HG03469 (cell line): ENCODE measurements at regions not wholly inside any gene's neighbourhood (a gene's known extent, or its start where the extent isn't known, plus 50 kb on each side); places are given as distances from the start of the nearest gene placed in this dataset.
A peak's percentile ranks its signal among the peaks of the same experiment; 100 is the strongest.

Source experiments
- ATAC-seq: cut with Tn5 transposase; IDR thresholded peaks from one replicate; pipeline ENCODE4 v1.9.1; 2021; ENCODE audit warnings: mild to moderate bottlenecking, moderate library complexity, moderate number of reproducible peaks; ENCODE audit not compliant: unreplicated experiment

DNA sequence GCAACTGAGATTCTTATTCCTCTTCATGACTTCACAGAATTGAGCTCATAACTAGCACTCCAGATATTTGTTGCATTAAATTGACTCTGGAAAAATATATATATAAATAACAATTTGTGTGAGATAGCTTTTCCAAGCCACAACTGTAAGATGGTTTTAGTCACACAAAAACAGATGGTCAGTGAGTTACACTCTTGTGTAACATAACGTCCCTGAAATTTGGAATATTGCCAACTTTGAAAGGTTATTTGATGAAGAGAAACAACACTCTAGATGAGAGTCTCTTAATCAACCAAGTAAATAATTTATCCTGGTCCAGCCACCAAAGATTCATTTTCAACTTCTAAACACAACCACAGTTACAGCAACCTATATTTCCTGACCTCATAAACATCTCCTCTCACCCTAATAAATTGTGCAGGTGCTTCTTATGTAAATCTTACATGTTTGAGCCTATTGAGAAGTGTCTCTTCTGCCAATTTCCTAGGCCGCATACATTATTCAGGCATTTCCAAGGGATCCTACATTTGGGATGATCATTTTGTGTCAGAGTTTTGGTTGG lies 84.9 kb upstream of the ACP3 start:
- ATAC-seq: no peak

DNA sequence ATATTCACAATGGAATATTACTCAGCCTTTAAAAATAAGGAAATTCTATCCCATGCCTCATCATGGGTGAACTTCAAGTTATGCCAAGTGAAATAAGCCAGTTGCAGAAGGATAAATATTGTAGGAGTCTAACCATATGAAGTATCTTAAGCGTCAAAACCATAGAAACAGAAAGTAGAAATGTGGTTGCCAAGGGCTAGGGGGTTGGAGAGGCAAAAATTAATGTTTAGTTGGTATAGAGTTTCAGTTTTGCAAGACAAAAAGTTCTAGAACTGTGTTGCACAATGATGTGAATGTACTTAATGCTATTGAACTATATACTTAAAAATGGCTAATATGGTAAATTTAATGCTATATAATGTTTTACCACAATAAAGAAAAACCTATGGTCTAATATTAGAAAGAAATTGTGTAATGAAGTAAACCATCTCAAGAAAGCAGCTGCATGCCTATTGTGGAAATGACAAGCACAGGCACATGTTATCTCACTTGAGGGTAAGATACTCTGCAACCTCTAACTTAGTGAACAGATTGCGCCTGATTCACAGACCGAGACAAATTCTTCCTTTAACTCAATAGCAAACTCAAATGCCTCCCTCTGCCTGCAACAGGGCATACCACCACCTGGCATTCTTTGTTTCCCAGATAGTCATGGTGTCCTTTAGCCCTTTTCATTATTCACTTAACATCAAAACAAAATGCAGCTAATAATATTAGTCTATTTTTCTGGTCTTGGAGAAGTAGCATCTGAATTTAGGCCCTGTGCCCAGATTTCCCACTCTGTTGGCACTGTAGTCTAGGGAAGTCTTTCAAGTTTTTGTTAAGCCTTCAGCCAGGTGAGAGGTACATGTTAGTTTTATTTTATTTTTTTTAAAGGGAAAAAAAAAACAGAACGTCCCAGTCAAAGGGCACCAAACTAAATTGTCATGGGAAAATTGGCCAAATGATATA lies 80.2 kb upstream of the ACP3 start:
- ATAC-seq: peak; percentile 63

DNA sequence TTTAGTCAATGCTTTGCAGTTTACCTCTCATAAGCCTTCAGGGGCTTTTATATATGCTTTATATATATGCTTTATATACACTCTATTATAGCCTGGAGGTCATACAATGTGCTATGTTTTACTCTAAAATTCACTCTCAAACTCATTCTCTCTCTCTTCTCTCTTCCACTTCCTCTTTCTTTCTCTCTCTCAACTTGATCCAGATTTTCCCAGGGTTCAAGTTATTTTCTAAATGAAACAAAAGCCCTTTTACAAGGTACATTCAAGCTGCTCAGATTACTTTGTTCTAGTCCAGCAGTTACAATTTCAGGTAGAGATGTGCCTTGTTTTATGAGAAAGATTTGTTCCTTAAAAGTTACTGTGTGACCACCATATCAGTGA lies 79.6 kb upstream of the ACP3 start:
- no peak for ATAC-seq

DNA sequence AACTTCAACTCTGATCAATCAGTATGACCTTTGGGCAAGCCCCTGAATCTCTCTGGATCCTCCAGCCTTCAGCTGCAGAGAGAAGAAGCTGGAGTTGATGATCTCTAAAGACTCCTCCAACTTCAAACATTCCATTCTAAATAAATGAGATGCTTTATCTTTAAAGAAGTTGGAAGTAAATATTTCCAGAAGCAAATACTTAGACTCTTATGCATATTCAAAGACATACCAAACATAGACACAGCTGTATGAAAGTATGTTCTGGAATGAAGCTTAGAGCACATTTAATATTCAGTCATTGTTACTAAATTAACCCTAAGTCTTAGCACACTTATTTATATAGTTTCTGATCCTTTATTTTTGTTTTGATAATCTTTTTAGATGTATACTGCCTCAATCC lies 77.6 kb upstream of the ACP3 start:
- ATAC-seq: no peak

DNA sequence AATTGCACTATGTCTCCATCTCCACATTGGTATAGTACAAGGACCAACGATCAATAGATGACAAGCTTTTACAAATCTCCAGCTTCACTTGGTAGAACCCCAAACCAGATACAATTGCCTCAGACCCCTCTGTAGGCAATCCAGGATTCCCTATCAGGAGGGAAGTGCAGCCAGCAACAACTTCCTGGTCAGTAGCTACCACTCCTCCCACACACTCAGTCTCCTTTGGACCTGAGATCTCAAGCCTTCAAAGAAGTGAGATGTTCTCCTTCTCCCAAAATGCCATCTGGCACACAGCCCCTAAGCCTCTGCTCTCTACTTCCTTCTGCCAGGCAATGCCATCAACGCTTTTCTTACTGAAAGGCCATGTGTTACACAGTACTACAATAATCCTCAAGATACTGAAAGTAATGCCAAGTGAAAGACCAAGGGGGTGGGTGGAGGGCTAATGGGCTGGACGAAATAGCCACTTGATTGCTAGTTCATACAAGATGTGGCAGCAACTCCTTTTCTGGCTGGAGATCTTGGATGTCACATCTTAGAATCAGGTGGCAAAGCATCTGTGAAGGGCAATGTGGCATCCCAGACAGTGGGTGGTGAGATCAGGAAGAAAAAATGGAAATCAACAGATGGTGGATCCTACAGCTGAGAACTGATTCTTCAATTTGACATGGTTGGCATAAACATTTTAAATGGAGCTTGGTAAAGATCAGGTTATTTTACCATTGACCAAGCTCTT lies 75.3 kb upstream of the ACP3 start:
- no peak for ATAC-seq

DNA sequence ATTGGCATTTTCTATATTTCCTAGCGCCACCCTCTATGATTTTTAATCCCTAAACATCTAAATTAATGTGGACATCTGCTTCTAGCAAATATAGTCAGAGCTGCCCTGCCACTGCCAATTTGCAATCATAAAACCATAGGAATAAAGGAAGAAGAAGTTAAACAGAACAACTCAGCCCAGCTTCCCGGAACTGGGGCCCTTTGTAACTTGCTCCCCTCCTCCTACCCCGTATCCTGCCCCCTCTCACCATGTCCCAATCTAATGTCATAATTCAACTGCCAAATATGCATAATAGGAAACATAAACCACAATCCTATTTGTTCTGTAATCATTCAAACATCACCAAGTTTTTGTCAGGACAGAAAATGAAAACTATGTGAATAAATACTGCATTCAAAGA lies 74.4 kb upstream of the ACP3 start:
- no peak for ATAC-seq

DNA sequence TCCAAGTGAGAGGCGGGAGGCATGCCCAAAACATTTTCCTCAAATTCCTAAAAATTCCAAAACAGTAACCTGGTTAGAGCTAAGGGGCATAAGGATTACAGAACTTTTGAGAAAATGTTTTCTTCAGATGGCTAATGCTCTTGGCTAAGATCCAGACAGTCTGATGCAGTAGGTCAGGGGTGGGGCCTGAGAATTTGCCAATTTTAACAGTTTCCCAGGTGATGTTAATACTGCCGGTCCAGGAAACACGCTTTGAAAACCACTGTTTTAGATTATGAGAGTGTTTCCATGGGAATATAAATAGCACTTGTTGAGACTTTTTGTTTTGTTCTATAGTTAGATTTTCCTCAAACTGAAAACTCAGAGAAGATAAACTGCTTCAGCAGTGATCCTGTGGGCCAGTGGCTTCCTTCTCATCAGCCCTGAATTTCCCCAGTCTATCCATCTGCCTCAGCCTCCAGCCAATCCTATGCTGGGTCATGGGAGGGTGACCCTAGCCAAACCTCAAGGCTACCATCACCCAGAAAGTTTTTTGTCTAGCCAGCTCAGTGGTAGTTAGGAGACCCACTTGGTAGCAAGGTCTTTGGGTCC lies 71.6 kb upstream of the ACP3 start:
- no peak for ATAC-seq

DNA sequence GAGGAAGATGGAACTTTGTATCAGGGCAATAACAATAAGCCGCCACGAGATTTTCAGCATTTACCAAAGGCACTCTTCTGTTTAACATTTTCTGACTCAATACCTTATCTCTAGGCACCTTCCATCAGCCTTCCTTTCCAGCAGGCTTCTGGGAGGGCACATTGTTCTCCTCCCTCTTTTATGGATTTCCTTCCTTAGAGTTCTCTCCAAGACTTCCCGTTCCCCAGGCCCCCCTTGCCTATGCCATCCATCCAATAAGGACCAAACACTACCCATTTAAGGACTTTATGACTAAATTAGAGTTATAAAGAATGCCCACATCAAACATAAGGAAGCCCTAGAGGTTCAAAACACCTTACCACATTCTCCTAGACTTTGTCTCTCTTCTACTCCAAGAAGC lies 71.0 kb upstream of the ACP3 start:
- no peak for ATAC-seq

DNA sequence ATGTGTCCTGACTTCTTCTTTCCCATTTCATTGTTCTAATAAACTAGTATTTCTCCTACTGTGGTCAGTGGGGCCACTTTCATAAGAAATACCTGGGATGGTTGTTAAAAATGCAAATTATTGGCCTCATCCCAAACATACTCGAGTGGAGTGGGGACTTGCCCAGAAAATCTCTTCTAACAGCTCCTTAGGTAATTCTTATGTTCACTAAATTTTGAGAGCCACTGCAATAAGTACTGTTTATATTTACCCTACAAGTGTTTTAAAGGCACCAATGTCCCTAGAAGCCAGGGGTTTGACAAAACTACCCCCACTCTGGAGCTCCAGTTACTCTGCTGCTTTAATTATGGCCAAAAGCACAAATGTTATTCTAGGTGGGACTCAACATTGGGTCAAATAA lies 70.0 kb upstream of the ACP3 start:
- no peak for ATAC-seq

DNA sequence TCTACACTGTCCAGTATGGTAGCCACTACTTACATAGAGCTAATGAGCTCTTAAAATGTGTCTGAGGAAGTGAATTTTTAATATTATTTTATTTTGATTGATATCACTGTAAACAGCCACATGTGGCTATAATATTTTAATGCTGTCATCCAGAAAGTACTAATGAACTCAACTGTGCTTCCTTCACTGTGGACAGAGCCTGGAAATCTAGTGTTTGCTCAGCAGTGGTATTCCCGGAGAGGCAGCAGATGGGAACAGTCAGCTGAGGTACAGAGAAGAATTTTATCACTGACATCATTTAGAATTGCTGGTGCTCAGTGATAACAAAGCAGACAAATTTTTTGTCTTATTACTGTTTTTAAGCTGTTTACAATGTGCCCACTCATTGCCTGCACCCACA lies 68.7 kb upstream of the ACP3 start:
- no peak for ATAC-seq

DNA sequence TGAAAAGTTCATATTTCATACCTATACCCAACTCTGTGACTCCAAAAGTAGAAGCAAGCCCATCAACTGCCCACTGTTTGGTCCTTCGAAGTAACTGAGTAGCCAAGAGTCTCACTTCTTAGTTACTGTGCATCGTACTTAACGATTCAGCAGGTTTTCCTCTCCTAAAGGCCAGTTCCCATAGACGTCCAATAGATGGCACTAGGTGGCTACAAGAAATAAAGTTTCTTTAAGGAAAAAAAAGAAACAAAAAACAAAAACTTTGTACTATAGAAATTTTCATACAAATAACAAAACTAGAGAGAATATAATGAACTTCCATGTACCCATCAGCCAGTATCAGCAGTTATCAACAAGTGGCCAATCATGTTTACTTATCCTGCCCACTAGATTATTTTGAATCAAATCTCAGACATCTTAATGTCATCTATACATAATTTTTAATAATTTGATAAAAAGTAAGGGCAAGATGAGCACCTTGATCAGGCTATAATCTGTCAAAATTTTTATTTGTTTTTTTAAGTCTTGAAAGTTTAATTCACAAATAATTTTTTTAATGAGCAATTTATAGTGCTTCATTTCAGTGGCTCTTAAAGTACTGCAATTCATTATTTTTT lies 63.8 kb upstream of the ACP3 start:
- no peak for ATAC-seq

DNA sequence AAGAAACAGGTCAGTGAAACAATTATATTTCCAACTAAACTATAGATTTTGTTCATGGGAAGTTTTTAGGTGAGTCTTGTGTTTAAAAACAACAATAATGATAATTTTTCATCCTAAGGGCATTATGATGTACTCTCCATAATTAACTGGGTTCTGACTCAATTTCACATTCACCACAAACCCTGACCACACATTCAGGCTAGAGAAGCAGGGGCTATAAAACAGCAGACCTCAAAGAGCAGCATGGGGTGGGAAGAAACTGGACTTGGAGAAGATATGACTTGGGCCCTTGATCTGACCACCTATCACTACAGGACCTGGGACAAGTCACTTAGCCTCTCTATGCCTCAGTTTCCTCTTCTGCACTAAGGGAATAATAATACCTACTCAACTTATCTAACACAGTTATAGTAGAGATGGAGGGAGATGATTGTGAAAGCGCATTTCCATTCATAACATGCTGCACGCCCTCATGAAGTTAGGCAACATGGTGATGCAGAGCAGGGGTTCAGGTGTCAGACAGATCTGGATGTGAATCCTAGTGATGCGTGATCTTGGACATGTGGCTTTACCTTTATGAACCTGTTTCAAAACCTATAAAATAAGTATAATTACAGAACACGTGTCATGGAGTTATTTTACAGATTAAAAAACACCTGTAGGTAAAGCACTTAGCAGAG lies 63.0 kb upstream of the ACP3 start:
- no peak for ATAC-seq

DNA sequence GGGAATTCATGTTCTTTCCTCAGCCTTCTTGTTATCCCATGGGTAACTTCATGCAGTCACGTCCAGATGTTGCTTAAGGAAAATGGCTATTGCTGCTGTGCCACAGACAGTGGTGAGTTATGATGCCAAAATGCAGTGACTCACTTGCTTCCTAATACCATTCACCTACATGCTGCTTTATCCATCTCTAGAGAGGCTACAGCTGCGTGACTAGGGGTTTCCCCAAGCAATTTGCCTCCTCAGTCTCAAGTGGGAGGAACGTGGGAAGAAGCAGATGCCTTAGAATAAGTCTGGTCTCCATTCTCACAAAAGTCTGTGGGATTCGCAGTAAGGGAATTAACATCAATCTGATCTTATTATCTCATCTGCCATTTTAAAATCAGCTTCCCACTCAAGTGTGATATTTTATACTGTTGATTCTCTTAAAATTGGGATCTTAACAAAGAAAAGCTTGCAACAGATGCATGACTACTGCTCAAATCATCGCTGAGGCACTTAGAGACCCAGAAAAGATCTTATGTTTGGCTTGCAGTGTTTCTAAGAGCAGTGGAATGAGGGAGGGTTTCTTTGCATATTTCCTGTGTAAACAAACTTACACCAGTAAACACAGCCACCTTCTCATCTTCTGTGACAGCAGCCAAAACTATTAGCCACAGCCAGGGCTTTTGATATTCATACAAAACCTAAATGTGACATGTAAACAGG lies 62.0 kb upstream of the ACP3 start:
- ATAC-seq: no peak

DNA sequence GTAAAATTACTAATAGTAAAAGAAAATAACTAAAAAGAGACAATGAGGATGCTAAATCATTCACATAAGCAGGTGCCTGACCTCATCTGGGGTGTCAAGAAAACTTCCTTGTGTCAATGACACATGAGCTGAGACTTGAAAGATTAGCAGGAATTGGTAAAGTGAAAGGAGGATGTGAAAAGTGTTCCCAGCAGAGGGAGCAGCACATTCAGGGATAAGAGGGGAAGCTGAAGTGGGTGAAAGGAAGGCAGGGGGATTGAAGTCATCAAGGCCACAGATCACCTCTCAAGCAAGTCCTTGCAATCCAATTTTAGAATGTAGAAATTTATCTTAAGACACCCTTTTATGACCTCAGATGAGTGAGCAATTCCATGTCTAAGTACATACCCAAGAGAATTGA lies 60.2 kb upstream of the ACP3 start:
- no peak for ATAC-seq

DNA sequence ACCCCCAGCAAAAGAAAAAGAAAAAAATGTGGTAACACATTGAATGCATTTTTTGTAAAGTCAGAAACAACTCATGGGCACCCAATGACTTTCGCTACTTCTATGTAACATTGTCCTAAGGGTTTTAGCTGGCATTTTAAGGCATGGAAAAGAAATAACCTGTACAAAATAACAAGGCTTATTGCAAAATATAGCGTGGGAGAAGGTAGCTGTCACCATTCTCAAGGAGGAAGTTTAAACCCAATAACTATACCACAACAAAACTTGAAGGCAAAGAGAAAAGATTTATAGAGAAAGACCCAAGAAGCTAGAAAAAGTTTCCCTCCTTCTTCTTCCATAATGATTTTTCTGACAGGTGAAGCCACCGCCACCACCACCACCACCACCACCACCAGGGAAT lies 55.7 kb upstream of the ACP3 start:
- no peak for ATAC-seq

DNA sequence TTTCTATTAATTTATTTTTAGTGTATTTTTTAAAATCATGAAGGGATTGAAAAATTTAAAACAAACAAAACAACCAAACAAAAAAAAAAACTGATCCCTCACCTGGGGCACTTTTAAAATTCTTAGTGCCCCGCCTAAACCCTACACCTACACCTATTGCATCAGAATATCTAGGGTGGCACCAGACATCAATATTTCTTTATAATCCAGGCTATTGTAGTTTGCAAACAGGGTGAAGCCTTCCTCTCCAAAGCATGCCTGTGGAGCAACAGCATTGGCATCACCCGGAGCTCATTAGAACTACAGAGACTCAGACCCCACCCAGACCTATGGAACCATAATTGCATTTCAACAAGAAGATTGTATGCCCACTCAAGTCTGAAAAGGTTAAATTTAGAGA lies 54.9 kb upstream of the ACP3 start:
- no peak for ATAC-seq

DNA sequence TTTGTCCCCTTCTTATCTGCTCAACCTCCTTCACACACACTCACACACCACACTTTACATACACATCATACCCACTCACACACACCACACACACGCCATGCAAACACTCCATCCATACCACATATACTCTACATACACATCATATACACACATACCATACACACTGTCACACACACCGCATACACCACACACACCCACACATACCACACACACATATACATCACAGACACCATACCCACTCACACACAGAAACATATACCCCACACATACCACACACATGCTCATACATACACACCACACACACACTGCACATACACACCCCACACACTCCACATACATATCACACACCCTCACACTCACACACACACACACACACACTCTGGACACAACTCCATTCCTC lies 54.3 kb upstream of the ACP3 start:
- ATAC-seq: no peak

DNA sequence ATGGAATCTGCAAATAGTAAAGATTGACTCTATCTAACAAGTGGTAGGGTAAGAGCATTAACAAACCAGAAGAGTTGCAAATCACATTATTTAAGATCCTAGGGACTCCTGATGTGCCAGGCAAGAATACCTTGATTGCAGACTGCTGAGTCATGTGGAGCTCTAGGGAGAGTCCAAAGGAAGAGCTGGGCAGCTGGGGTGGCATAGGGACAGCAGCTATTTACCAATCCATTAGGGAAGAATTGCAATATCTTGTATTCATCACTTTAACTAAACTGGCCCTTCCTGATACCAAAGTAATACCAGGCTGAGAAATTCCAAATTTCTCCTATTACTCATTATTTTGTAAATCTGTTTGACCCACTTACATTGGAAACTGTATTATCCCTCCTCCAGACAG lies 52.2 kb upstream of the ACP3 start:
- no peak for ATAC-seq

DNA sequence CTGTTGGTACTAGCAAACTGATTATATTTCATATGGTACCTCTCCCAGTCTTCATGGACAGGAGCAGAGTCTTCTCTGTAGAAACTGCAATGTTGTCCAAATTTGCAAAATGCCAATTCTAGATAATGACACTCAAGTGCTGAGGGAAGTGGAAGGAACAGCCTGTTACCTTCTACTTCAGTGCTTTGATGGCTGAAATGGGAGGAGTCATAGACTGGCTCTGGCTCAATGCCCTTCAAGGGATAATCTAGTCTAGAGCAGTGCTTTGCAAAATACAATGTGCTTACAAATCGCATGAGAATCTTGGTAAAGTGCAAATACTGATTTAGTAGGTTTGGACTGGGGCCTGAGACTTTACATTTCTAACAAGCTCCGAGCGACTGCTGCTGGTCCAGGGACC lies 51.7 kb upstream of the ACP3 start:
- ATAC-seq: no peak

DNA sequence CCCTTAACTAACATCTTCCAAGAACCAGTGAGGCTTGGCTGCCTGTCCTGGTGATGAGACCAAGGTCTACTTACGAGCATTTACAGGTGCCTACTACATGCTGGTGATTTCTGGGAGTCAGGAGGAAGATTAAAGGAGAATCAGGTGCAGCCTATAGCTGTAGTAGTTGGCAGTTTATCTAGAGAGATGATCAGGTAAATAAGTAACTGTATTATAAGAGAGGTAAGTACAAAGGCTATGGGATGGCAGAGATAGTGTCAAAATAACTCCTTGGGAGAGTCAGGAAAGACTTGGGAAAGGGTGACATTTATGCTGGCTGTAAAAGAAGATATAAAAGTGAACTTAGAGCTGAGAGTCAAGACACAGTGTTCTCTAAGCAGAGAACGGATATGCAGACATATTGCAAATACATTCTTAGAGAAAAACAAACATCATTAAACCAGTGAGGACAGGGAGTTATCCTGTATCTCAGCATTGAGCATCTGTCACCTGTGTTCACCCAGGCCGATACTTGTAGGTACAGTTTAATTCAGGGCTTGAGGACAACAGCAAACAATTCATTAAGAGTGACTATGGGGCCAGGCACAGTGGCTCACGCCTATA lies 49.7 kb upstream of the ACP3 start:
- ATAC-seq: no peak
